ENCODE measurements at regions not wholly inside any gene's neighbourhood (a gene's known extent, or its start where the extent isn't known, plus 50 kb on each side); places are given as distances from the start of the nearest gene placed in this dataset.
A peak's percentile ranks its signal among the peaks of the same experiment; 100 is the strongest.

- H3K4me3 ChIP-seq (IDR thresholded peaks at IDR 0.05; ENCODE audit: insufficient read depth, low read depth, low read length), result no peak overlapping the region
- H2AFZ ChIP-seq (ENCODE audit: low read depth), result no peak overlapping the region
- no peaks in the 10 kb centered on the region for H3K36me3 ChIP-seq (ENCODE audit: insufficient read depth)
- no peaks in the 10 kb centered on the region for H4K20me1 ChIP-seq (ENCODE audit: insufficient read depth)
- peak overlapping the region; percentile 4; the same call in 1 of the 2 replicates for H3K4me2 ChIP-seq
- no peak overlapping the region for H3K9ac ChIP-seq
- no peaks in the 10 kb centered on the region for H3K79me2 ChIP-seq (ENCODE audit: insufficient read depth, low read depth)
- no peak overlapping the region for H3K27ac ChIP-seq
- peaks cover 31% of the 10 kb centered on the region for H3K4me1 ChIP-seq (ENCODE audit: low read depth, poor library complexity, severe bottlenecking)
- TF ChIP-seq, protein P1, sequence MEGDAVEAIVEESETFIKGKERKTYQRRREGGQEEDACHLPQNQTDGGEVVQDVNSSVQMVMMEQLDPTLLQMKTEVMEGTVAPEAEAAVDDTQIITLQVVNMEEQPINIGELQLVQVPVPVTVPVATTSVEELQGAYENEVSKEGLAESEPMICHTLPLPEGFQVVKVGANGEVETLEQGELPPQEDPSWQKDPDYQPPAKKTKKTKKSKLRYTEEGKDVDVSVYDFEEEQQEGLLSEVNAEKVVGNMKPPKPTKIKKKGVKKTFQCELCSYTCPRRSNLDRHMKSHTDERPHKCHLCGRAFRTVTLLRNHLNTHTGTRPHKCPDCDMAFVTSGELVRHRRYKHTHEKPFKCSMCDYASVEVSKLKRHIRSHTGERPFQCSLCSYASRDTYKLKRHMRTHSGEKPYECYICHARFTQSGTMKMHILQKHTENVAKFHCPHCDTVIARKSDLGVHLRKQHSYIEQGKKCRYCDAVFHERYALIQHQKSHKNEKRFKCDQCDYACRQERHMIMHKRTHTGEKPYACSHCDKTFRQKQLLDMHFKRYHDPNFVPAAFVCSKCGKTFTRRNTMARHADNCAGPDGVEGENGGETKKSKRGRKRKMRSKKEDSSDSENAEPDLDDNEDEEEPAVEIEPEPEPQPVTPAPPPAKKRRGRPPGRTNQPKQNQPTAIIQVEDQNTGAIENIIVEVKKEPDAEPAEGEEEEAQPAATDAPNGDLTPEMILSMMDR (conservative IDR thresholded peaks at IDR 0.05; ENCODE audit: low read depth, low read length), result no peak
- no peaks in the 10 kb centered on the region for H3K27me3 ChIP-seq (ENCODE audit: insufficient read depth, low read depth)
These were observed 414.8 kb upstream of the ID2 start for GRCh38 chr2:8267048-8267447.

GRCh38 chr2:8267721-8268120 is 414.1 kb upstream of the ID2 start:
- H3K79me2 ChIP-seq (ENCODE audit: insufficient read depth, low read depth), result no peaks in the 10 kb centered on the region
- no peak overlapping the region for H3K27ac ChIP-seq
- no peak overlapping the region for H3K9ac ChIP-seq
- H3K4me1 ChIP-seq (ENCODE audit: low read depth, poor library complexity, severe bottlenecking), result peaks cover 31% of the 10 kb centered on the region
- H3K4me3 ChIP-seq (IDR thresholded peaks at IDR 0.05; ENCODE audit: insufficient read depth, low read depth, low read length), result no peak overlapping the region
- no peaks in the 10 kb centered on the region for H3K36me3 ChIP-seq (ENCODE audit: insufficient read depth)
- H2AFZ ChIP-seq (ENCODE audit: low read depth), result no peak overlapping the region
- no peak overlapping the region for H3K4me2 ChIP-seq
- no peaks in the 10 kb centered on the region for H3K27me3 ChIP-seq (ENCODE audit: insufficient read depth, low read depth)
- TF ChIP-seq, protein P1 (conservative IDR thresholded peaks at IDR 0.05; ENCODE audit: low read depth, low read length), result no peak
- no peaks in the 10 kb centered on the region for H4K20me1 ChIP-seq (ENCODE audit: insufficient read depth)

GRCh38 chr2:8268172-8268783 is 413.6 kb upstream of the ID2 start:
- Histone ChIP-seq H4K20me1 (ENCODE audit: insufficient read depth) (no peaks in the 10 kb centered on the region), H3K4me3 (IDR thresholded peaks at IDR 0.05; ENCODE audit: insufficient read depth, low read depth, low read length) (no peak overlapping the region), H3K27me3 (ENCODE audit: insufficient read depth, low read depth) (no peaks in the 10 kb centered on the region), H3K4me2 (no peak overlapping the region), H2AFZ (ENCODE audit: low read depth) (no peak overlapping the region), H3K79me2 (ENCODE audit: insufficient read depth, low read depth) (no peaks in the 10 kb centered on the region), H3K36me3 (ENCODE audit: insufficient read depth) (no peaks in the 10 kb centered on the region), H3K27ac (no peak overlapping the region), H3K4me1 (ENCODE audit: low read depth, poor library complexity, severe bottlenecking) (peaks cover 31% of the 10 kb centered on the region), H3K9ac (no peak overlapping the region)
- TF ChIP-seq, protein P1 (conservative IDR thresholded peaks at IDR 0.05; ENCODE audit: low read depth, low read length), result no peak

GRCh38 chr2:8270699-8271098 is 411.2 kb upstream of the ID2 start:
- H3K9ac ChIP-seq, result no peak overlapping the region
- H3K4me2 ChIP-seq, result no peak overlapping the region
- H4K20me1 ChIP-seq (ENCODE audit: insufficient read depth), result no peaks in the 10 kb centered on the region
- H3K27ac ChIP-seq, result no peak overlapping the region
- H3K27me3 ChIP-seq (ENCODE audit: insufficient read depth, low read depth), result no peaks in the 10 kb centered on the region
- no peaks in the 10 kb centered on the region for H3K36me3 ChIP-seq (ENCODE audit: insufficient read depth)
- H3K4me1 ChIP-seq (ENCODE audit: low read depth, poor library complexity, severe bottlenecking), result peaks cover 16% of the 10 kb centered on the region
- no peak overlapping the region for H3K4me3 ChIP-seq (IDR thresholded peaks at IDR 0.05; ENCODE audit: insufficient read depth, low read depth, low read length)
- TF ChIP-seq, protein P1 (conservative IDR thresholded peaks at IDR 0.05; ENCODE audit: low read depth, low read length), result no peak
- H3K79me2 ChIP-seq (ENCODE audit: insufficient read depth, low read depth), result no peaks in the 10 kb centered on the region
- H2AFZ ChIP-seq (ENCODE audit: low read depth), result no peak overlapping the region

All from KMS-11 (cell line).